Activated CD8-positive, alpha-beta T cell treated with anti-CD3 and anti-CD28 coated beads for 36 hours (primary cell): ENCODE measurements at regions not wholly inside any gene's neighbourhood (a gene's known extent, or its start where the extent isn't known, plus 50 kb on each side); places are given as distances from the start of the nearest gene placed in this dataset.

ENCODE experiments used
- ATAC-seq: fragments of 200-7000 bp; cut with Tn5 transposase; one replicate; pipeline ENCODE4 v1.10.0; 2021; ENCODE audit warnings: mild to moderate bottlenecking, moderate library complexity
- CTCF ChIA-PET: fragments of 350-600 bp; sonication (Branson Sonifier 250); formaldehyde crosslinking; loops from one replicate; lab custom pipeline; 2021; ENCODE audit warnings: antibody characterized with exemption; lab: Charles Lee
- POLR2A ChIA-PET: fragments of 350-600 bp; sonication (Branson Sonifier 250); formaldehyde crosslinking; loops from one replicate; lab custom pipeline; 2021; ENCODE audit warnings: antibody characterized with exemption; lab: Charles Lee
- DNase-seq: peaks from one replicate; pipeline ENCODE4 v3.0.0-alpha.2; 2020
- H3K27ac Mint-ChIP-seq: one replicate; pipeline ENCODE4 v1.8.0; 2021; ENCODE audit warnings: mild to moderate bottlenecking, mixed read lengths
- H3K27me3 Mint-ChIP-seq: one replicate; pipeline ENCODE4 v1.8.0; 2021; ENCODE audit warnings: mixed read lengths
- H3K36me3 Mint-ChIP-seq: one replicate; pipeline ENCODE4 v1.8.0; 2021; ENCODE audit warnings: low read depth, mixed read lengths
- H3K4me1 Mint-ChIP-seq: one replicate; pipeline ENCODE4 v1.8.0; 2021; ENCODE audit warnings: low read depth, mixed read lengths
- H3K4me3 Mint-ChIP-seq: one replicate; pipeline ENCODE4 v1.8.0; 2021; ENCODE audit warnings: mild to moderate bottlenecking, moderate library complexity, mixed read lengths
- H3K9me3 Mint-ChIP-seq: one replicate; pipeline ENCODE4 v1.8.0; 2021; ENCODE audit warnings: mixed read lengths
- intact Hi-C: fragments of 100-400 bp; cut with micrococcal nuclease; formaldehyde crosslinking; loops from one replicate; pipeline ENCODE4 v1.10.0; 2022
- TF ChIP-seq, protein P1 (sequence below): fragments of 200-600 bp; IDR thresholded peaks from one replicate; pipeline ENCODE4 v1.8.0; 2022; ENCODE audit warnings: antibody characterized with exemption, mild to moderate bottlenecking

DNA sequence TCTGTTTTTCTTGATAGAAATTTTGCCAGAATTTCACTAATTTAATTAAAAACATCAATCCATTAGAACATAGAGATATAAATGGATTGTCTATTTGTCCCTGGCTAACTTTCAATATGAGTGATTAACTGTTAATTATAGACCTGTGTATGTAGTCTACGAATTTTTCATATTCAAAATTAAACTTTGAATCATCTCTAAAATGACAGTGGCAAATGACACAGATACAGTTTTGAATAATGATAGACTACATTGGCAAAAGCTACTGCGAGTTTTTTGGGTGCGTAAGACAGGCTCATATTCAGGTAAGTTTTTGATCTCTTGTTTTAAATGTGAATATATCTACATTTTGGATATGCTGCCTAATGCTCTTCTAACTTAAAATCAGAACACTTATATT is 86.0 kb upstream of the TBC1D5 start:
- no peaks in the 10 kb centered on the region for H3K4me1 Mint-ChIP-seq
- intact Hi-C loops: no loop called here
- ATAC-seq (no peak), DNase-seq (no peak)
- no peaks in the 10 kb centered on the region for H3K36me3 Mint-ChIP-seq
- POLR2A ChIA-PET: no interaction called here
- H3K27me3 Mint-ChIP-seq: peaks cover 6% of the 10 kb centered on the region
- TF ChIP-seq, protein P1, sequence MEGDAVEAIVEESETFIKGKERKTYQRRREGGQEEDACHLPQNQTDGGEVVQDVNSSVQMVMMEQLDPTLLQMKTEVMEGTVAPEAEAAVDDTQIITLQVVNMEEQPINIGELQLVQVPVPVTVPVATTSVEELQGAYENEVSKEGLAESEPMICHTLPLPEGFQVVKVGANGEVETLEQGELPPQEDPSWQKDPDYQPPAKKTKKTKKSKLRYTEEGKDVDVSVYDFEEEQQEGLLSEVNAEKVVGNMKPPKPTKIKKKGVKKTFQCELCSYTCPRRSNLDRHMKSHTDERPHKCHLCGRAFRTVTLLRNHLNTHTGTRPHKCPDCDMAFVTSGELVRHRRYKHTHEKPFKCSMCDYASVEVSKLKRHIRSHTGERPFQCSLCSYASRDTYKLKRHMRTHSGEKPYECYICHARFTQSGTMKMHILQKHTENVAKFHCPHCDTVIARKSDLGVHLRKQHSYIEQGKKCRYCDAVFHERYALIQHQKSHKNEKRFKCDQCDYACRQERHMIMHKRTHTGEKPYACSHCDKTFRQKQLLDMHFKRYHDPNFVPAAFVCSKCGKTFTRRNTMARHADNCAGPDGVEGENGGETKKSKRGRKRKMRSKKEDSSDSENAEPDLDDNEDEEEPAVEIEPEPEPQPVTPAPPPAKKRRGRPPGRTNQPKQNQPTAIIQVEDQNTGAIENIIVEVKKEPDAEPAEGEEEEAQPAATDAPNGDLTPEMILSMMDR: no peak
- H3K9me3 Mint-ChIP-seq: no peaks in the 10 kb centered on the region
- CTCF ChIA-PET: interaction anchor here (3.1 kb wide), 1 partner anchor 13 kb away, joined by 15 read pairs; no protein-coding TSS in a partner anchor
- no peak overlapping the region for H3K27ac Mint-ChIP-seq
- H3K4me3 Mint-ChIP-seq: no peak overlapping the region

DNA sequence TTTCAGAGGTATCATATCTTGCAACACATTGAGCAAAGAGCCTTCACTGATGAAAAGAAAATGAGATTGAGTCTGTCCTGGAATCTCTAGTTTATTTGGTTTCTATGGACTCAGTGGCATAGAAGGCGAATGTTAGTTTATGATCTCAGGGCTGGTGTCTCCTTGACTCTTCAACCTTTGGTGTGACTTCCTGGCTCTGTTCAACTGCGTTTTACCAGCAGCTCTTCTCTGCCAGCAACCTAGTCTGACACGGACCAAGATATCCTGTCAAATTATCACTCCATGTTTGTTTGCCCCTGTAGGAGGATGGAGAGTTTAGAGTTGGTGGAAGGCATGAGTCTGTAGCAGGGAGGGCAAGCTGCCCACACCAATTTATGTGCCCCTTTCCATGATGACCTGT is 82.9 kb upstream of the TBC1D5 start:
- ATAC-seq (no peak), DNase-seq (no peak)
- ChIA-PET POLR2A (interaction anchor here (0.8 kb wide), 1 partner anchor 16 kb away, joined by 3 read pairs; no protein-coding TSS in a partner anchor), CTCF (no interaction called here)
- TF ChIP-seq, protein P1: no peak
- H3K36me3 Mint-ChIP-seq: no peaks in the 10 kb centered on the region
- no peaks in the 10 kb centered on the region for H3K9me3 Mint-ChIP-seq
- intact Hi-C loops: no loop called here
- H3K4me1 Mint-ChIP-seq: no peaks in the 10 kb centered on the region
- no peak overlapping the region for H3K4me3 Mint-ChIP-seq
- H3K27me3 Mint-ChIP-seq: peaks cover 6% of the 10 kb centered on the region
- H3K27ac Mint-ChIP-seq: no peak overlapping the region

DNA sequence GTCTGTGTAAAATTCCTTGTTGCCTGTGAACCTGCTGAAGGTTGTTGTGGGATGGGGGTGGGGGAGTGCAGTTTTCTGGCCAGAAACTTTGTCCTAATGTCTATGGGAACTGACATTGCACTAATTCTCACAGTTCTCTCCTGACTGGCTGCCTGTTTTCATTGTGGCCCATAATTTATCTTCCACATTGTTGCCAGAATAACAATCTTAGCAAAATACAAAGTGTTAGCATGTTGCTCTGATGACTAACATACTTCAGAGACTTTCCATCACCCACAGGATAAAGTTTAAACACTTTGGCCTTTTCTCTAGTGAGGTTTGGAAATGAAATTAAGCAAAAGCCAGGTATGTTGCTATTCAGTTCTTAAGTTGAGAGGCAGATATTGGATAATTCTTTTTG is 81.4 kb upstream of the TBC1D5 start:
- intact Hi-C loops: no loop called here
- ChIA-PET CTCF (no interaction called here), POLR2A (no interaction called here)
- no peaks in the 10 kb centered on the region for H3K36me3 Mint-ChIP-seq
- peaks cover 9% of the 10 kb centered on the region for H3K27me3 Mint-ChIP-seq
- TF ChIP-seq, protein P1: no peak
- H3K4me1 Mint-ChIP-seq: no peaks in the 10 kb centered on the region
- DNase-seq: no peak
- ATAC-seq: no peak
- H3K9me3 Mint-ChIP-seq: no peaks in the 10 kb centered on the region
- H3K27ac Mint-ChIP-seq: no peak overlapping the region
- H3K4me3 Mint-ChIP-seq: no peak overlapping the region

DNA sequence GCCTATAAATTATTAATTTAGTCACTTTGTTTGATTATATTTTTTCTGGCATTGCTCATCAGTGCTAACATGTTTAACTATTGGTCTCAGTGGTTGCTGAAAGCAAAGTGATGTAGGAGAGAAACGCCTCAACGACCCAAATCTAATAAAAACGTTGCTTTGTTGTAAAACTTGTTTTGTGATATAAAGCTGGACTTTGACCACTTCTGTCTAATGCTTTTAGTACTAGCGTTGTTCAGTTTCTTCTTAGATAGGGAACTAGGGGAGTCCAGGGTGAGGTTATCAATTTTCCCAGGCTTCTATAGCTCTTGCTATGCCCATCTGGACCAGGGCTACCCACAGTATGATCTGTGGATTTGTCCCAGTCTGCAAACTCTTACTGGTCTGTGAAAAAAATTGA is 80.6 kb upstream of the TBC1D5 start:
- POLR2A ChIA-PET: no interaction called here
- TF ChIP-seq, protein P1: no peak
- Mint-ChIP-seq H3K4me1 (no peaks in the 10 kb centered on the region), H3K9me3 (no peaks in the 10 kb centered on the region), H3K27me3 (peaks cover 7% of the 10 kb centered on the region), H3K27ac (no peak overlapping the region), H3K36me3 (no peaks in the 10 kb centered on the region), H3K4me3 (no peak overlapping the region)
- CTCF ChIA-PET: interaction anchor here (1.1 to 3.3 kb wide), 2 partner anchors 18 to 178 kb away, joined by 4 to 9 read pairs; no protein-coding TSS in a partner anchor
- DNase-seq: no peak
- intact Hi-C loops: no loop called here
- no peak for ATAC-seq

DNA sequence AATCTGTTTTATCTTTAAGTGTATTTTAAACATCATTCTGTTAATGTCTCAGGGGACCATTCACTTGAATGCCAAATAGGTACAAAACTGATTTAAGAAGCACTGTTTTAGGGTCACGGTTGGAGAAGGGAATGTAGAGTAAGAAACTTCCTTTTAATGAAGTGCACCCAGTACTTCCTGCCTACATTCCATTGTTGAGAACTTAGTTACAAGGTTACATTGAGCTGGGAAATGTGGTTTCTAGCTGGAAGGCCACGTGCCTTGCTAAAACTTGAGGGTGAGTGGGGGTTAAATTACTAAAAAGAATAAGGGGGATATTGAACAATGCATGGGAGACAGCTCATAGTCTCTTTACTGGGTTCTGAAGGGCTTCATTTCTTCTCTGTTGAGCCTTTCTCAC is 78.3 kb upstream of the TBC1D5 start:
- TF ChIP-seq, protein P1: no peak

More for the DNA sequence above, 78.3 kb upstream of the TBC1D5 start:
- no peak for ATAC-seq
- intact Hi-C loops: no loop called here
- Mint-ChIP-seq H3K4me3 (no peak overlapping the region), H3K9me3 (no peaks in the 10 kb centered on the region), H3K27ac (no peak overlapping the region), H3K36me3 (no peaks in the 10 kb centered on the region), H3K4me1 (no peaks in the 10 kb centered on the region), H3K27me3 (peaks cover 7% of the 10 kb centered on the region)
- no peak for DNase-seq
- ChIA-PET CTCF (interaction anchor here (3.3 kb wide), 1 partner anchor 20 kb away, joined by 9 read pairs; no protein-coding TSS in a partner anchor), POLR2A (no interaction called here)
